OCI-LY1 (cell line): ENCODE measurements at regions not wholly inside any gene's neighbourhood (a gene's known extent, or its start where the extent isn't known, plus 50 kb on each side); places are given as distances from the start of the nearest gene placed in this dataset.

Experiments
- H2AFZ ChIP-seq: fragments of 200-600 bp; sonication (generic), shearing (Covaris generic); 2 replicates; pipeline ENCODE4 v1.6.0; 2014; ENCODE audit warnings: antibody characterized with exemption, mild to moderate bottlenecking, low read length
- H3F3A ChIP-seq: fragments of 200-600 bp; sonication (generic), shearing (Covaris generic); 2 replicates; pipeline ENCODE4 v1.6.0; 2014; ENCODE audit warnings: mild to moderate bottlenecking, antibody characterized with exemption, low read length, moderate library complexity; ENCODE audit not compliant: insufficient read depth
- H3K27ac ChIP-seq: fragments of 200-600 bp; sonication (generic); 2 replicates; pipeline ENCODE4 v1.5.1; 2014; ENCODE audit warnings: low read length, mixed run types, mild to moderate bottlenecking, low read depth; ENCODE audit not compliant: poor library complexity, severe bottlenecking
- H3K27me3 ChIP-seq: fragments of 200-600 bp; sonication (generic); 2 replicates; pipeline ENCODE4 v1.6.0; 2014; ENCODE audit warnings: antibody characterized with exemption, mild to moderate bottlenecking, low read length, moderate library complexity; ENCODE audit not compliant: insufficient read depth
- H3K36me3 ChIP-seq: fragments of 200-600 bp; sonication (generic); 2 replicates; pipeline ENCODE4 v1.6.1; 2014; ENCODE audit warnings: mild to moderate bottlenecking, antibody characterized with exemption, low read length, moderate library complexity, mixed read lengths; ENCODE audit not compliant: insufficient read depth
- H3K4me1 ChIP-seq: fragments of 200-600 bp; sonication (generic); 2 replicates; pipeline ENCODE4 v1.5.1; 2014; ENCODE audit warnings: mild to moderate bottlenecking, low read length, moderate library complexity; ENCODE audit not compliant: insufficient read depth, severe bottlenecking
- H3K4me2 ChIP-seq: fragments of 200-600 bp; sonication (generic), shearing (Covaris generic); 2 replicates; pipeline ENCODE4 v1.6.1; 2014; ENCODE audit warnings: low read length
- H3K4me3 ChIP-seq: fragments of 200-600 bp; sonication (generic); 2 replicates; pipeline ENCODE4 v1.5.1; 2014; ENCODE audit warnings: low read length, low read depth, mild to moderate bottlenecking, mixed read lengths; ENCODE audit not compliant: poor library complexity, severe bottlenecking
- H3K79me2 ChIP-seq: fragments of 200-600 bp; shearing (Covaris generic); 2 replicates; pipeline ENCODE4 v1.6.1; 2016; ENCODE audit warnings: mixed run types, low read length, mixed read lengths; ENCODE audit not compliant: insufficient read depth
- H3K9ac ChIP-seq: fragments of 200-600 bp; sonication (generic), shearing (Covaris generic); 2 replicates; pipeline ENCODE4 v1.6.1; 2014; ENCODE audit warnings: mild to moderate bottlenecking, low read length, mixed read lengths
- H3K9me2 ChIP-seq: fragments of 200-600 bp; sonication (generic), shearing (Covaris generic); 2 replicates; pipeline ENCODE4 v1.6.1; 2014; ENCODE audit warnings: low read depth, mild to moderate bottlenecking, low read length, mixed read lengths
- H3K9me3 ChIP-seq: fragments of 200-600 bp; shearing (Covaris generic); 2 replicates; pipeline ENCODE4 v1.6.1; 2014; ENCODE audit warnings: low read length, mixed read lengths
- H4K20me1 ChIP-seq: fragments of 200-600 bp; sonication (generic), shearing (Covaris generic); 2 replicates; pipeline ENCODE4 v1.6.0; 2016; ENCODE audit warnings: mild to moderate bottlenecking, low read length; ENCODE audit not compliant: insufficient read depth
- EZH2 ChIP-seq: fragments of 200-600 bp; sonication (generic), shearing (Covaris generic); IDR thresholded peaks from 2 replicates; pipeline ENCODE4 v1.8.0; 2017; ENCODE audit warnings: borderline replicate concordance, mixed run types, mild to moderate bottlenecking, antibody characterized with exemption, low read length, moderate library complexity, mixed read lengths
- TF ChIP-seq, protein P1 (sequence below): fragments of 200-600 bp; sonication (generic), shearing (Covaris generic); IDR thresholded peaks from 2 replicates; pipeline ENCODE4 v1.5.1; 2017; ENCODE audit warnings: mild to moderate bottlenecking, antibody characterized with exemption, low read length, moderate library complexity, mixed read lengths

DNA sequence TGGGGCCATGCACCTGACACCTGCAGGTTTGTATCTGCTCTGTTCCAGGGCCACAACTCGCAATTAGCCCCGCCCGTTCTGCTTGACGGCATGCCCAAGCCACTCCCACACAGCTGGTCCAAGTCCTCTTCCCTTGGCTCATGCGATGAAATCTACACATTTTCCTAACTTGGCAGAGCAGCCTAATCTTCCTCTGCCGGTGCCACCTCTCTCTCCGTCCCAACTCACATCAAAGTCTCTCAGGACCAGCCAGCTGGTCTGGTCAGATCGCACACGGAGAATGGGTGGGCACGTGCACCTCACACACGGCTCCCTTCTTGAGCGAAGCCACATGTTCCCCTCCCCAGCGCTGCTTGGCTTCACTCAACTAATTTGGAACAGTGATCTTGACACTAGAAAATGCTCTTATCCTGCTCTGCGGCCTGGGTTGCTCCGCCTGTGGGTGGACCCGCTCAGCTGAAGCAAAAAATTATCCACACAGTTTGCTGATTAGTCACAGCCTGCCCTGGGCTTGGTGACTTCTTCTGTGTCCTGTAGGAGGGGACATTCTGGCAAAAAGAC lies 176.7 kb downstream of the NRP2 start:
- no peaks in the 10 kb centered on the region for H3K36me3 ChIP-seq
- no peaks in the 10 kb centered on the region for H3K9me3 ChIP-seq
- TF ChIP-seq EZH2: no peak
- TF ChIP-seq, protein P1, sequence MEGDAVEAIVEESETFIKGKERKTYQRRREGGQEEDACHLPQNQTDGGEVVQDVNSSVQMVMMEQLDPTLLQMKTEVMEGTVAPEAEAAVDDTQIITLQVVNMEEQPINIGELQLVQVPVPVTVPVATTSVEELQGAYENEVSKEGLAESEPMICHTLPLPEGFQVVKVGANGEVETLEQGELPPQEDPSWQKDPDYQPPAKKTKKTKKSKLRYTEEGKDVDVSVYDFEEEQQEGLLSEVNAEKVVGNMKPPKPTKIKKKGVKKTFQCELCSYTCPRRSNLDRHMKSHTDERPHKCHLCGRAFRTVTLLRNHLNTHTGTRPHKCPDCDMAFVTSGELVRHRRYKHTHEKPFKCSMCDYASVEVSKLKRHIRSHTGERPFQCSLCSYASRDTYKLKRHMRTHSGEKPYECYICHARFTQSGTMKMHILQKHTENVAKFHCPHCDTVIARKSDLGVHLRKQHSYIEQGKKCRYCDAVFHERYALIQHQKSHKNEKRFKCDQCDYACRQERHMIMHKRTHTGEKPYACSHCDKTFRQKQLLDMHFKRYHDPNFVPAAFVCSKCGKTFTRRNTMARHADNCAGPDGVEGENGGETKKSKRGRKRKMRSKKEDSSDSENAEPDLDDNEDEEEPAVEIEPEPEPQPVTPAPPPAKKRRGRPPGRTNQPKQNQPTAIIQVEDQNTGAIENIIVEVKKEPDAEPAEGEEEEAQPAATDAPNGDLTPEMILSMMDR: no peak
- no peaks in the 10 kb centered on the region for H3K9me2 ChIP-seq
- no peaks in the 10 kb centered on the region for H3K4me1 ChIP-seq
- no peaks in the 10 kb centered on the region for H3K27me3 ChIP-seq
- H3F3A ChIP-seq: no peaks in the 10 kb centered on the region
- no peak overlapping the region for H3K4me2 ChIP-seq
- H4K20me1 ChIP-seq: no peaks in the 10 kb centered on the region
- H2AFZ ChIP-seq: no peak overlapping the region
- H3K79me2 ChIP-seq: no peaks in the 10 kb centered on the region
- H3K4me3 ChIP-seq: no peak overlapping the region
- H3K9ac ChIP-seq: no peak overlapping the region
- no peak overlapping the region for H3K27ac ChIP-seq

DNA sequence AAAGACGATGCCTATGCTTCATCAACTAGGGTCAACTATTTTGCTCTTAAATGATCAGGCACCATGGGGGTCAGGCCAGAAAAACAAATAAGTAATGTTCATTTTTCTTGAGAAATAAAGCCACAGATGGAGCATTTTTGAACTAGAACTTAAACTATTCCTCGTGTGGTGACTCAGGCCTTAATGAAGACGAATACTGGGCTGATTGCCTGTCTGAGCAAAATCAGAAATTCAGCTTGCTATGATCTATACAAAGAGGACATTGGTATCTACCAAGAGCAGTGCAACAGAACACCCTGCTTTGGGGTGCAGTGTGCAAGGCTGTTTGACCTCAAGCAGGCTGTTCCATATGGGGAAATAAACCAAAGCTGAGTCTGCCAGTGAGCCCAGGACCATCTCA lies 176.0 kb downstream of the NRP2 start:
- Histone ChIP-seq H3K27me3 (no peaks in the 10 kb centered on the region), H3K4me2 (no peak overlapping the region), H3K79me2 (no peaks in the 10 kb centered on the region), H2AFZ (no peak overlapping the region), H3F3A (no peaks in the 10 kb centered on the region), H3K4me1 (no peaks in the 10 kb centered on the region), H3K9ac (no peak overlapping the region), H3K9me3 (no peaks in the 10 kb centered on the region), H3K27ac (no peak overlapping the region), H3K9me2 (no peaks in the 10 kb centered on the region), H3K36me3 (no peaks in the 10 kb centered on the region), H3K4me3 (no peak overlapping the region), H4K20me1 (no peaks in the 10 kb centered on the region)
- no peak for TF ChIP-seq EZH2
- TF ChIP-seq, protein P1: no peak

DNA sequence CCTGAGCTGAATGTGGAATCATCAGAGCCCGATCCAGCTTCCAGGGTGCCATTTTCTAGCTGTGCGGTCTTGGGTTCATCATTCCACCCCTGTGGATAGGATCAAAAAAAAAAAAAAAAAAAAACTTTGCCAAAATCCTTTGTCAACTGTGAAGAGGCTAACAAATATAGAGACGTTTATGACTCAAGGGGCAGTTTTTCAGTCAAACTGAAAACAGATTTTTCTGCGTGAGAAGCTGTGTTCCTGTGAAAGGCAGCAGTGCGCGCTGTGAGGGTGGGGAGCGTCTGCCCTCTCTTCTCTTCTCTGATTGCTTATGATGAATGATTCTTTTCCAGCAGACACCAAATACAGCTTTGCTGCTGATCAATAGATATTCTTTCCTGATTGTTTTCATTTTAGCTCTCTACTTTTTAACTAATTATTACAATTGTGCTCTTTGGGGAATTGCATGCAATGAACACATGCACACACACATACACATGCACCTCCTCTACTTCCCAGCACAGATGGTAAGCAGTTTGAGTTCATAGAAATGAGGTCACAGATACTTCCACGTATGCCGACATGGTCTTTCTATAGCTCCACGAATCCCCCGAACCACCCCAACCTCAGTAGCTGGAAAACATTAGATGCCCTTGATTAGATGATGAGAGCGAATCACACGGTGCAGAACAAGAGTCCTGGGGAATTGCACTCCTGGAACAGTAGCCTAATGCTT lies 175.4 kb downstream of the NRP2 start:
- H3K36me3 ChIP-seq: no peaks in the 10 kb centered on the region
- no peak overlapping the region for H3K9ac ChIP-seq
- no peaks in the 10 kb centered on the region for H3K79me2 ChIP-seq
- no peak overlapping the region for H3K4me3 ChIP-seq
- H3K9me3 ChIP-seq: no peaks in the 10 kb centered on the region
- H2AFZ ChIP-seq: no peak overlapping the region
- H4K20me1 ChIP-seq: no peaks in the 10 kb centered on the region
- no peak overlapping the region for H3K4me2 ChIP-seq
- H3K27ac ChIP-seq: no peak overlapping the region
- no peaks in the 10 kb centered on the region for H3F3A ChIP-seq
- no peaks in the 10 kb centered on the region for H3K4me1 ChIP-seq
- no peaks in the 10 kb centered on the region for H3K27me3 ChIP-seq
- TF ChIP-seq, protein P1: no peak
- no peak for TF ChIP-seq EZH2
- H3K9me2 ChIP-seq: no peaks in the 10 kb centered on the region
